H1 (cell line): ENCODE measurements at regions not wholly inside any gene's neighbourhood (a gene's known extent, or its start where the extent isn't known, plus 50 kb on each side); places are given as distances from the start of the nearest gene placed in this dataset.

Experiments used
- CTCF ChIA-PET: fragments of 300-600 bp; sonication (Branson Sonifier 250); formaldehyde crosslinking; loops from one replicate; lab custom pipeline; 2021; ENCODE audit not compliant: partially characterized antibody; lab: Charles Lee
- POLR2A ChIA-PET: fragments of 300-600 bp; sonication (Branson Sonifier 250); formaldehyde crosslinking; loops from one replicate; lab custom pipeline; 2021; ENCODE audit warnings: inconsistent platforms; ENCODE audit not compliant: partially characterized antibody; lab: Charles Lee
- DNase-seq, 2 experiments: peaks; one replicate each; pipeline versions ENCODE4 v3.0.0 to v3.0.0-alpha.2; 2010 to 2022; ENCODE audit warnings: low spot score in 2 of 2, low read depth in 1 of 2, mixed read lengths in 1 of 2
- FAIRE-seq: peaks from 2 replicates; lab custom pipeline; 2011; peaks lifted over from hg19 to GRCh38; lab: Jason Lieb, UNC
- H2AFZ ChIP-seq: 2 replicates; pipeline ENCODE4 v1.8.1; 2012; ENCODE audit warnings: low read length, inconsistent platforms
- H2AK5ac ChIP-seq: 2 replicates; pipeline ENCODE4 v1.6.1; 2013; ENCODE audit warnings: low read depth, low read length
- H2BK120ac ChIP-seq: replicated peaks from 2 replicates; pipeline ENCODE3; 2013; ENCODE audit warnings: low read depth, low read length, inconsistent platforms
- H2BK12ac ChIP-seq: 2 replicates; pipeline ENCODE4 v1.6.1; 2013; ENCODE audit warnings: low read depth, low read length
- H2BK15ac ChIP-seq: 2 replicates; pipeline ENCODE4 v1.6.1; 2013; ENCODE audit warnings: low read length
- H2BK20ac ChIP-seq: 2 replicates; pipeline ENCODE4 v1.6.1; 2013; ENCODE audit warnings: low read length
- H2BK5ac ChIP-seq: 2 replicates; pipeline ENCODE4 v1.6.1; 2013; ENCODE audit warnings: low read depth, low read length
- H3K14ac ChIP-seq: 2 replicates; pipeline ENCODE4 v1.6.1; 2013; ENCODE audit warnings: inconsistent platforms; ENCODE audit not compliant: insufficient read length
- H3K18ac ChIP-seq: 2 replicates; pipeline ENCODE4 v1.6.1; 2013; ENCODE audit warnings: low read length; ENCODE audit errors: extremely low read depth
- H3K23ac ChIP-seq: 2 replicates; pipeline ENCODE4 v1.6.1; 2013; ENCODE audit warnings: inconsistent platforms; ENCODE audit not compliant: insufficient read length
- H3K23me2 ChIP-seq: 2 replicates; pipeline ENCODE4 v1.6.1; 2013; ENCODE audit warnings: low read depth, low read length
- H3K27ac ChIP-seq: 2 replicates; pipeline ENCODE4 v1.6.1; 2011; ENCODE audit warnings: low read depth, low read length, inconsistent platforms
- H3K27me3 ChIP-seq, 4 experiments: replicated peaks in 1 of 4; 1 replicate in 1 of 4; 2 replicates in 3 of 4; pipeline versions ENCODE4 v1.6.1 to v1.8.1; 2011 to 2013; ENCODE audit warnings: low read length in 3 of 4, mild to moderate bottlenecking in 3 of 4, inconsistent platforms in 2 of 4, mixed read lengths in 2 of 4, moderate library complexity in 1 of 4; ENCODE audit not compliant: control insufficient read depth in 3 of 4, insufficient read depth in 3 of 4; ENCODE audit errors: extremely low read depth in 1 of 4
- H3K36me3 ChIP-seq, 4 experiments: 2 replicates each; pipeline versions ENCODE4 v1.6.1 to v1.8.1; 2011 to 2013; ENCODE audit warnings: mild to moderate bottlenecking in 4 of 4, low read length in 3 of 4, moderate library complexity in 2 of 4, control low read depth in 1 of 4, inconsistent platforms in 1 of 4; ENCODE audit not compliant: insufficient read depth in 4 of 4, control insufficient read depth in 2 of 4
- H3K4ac ChIP-seq: replicated peaks from 2 replicates; pipeline ENCODE3; 2013; ENCODE audit warnings: low read length, low read depth, mixed read lengths, inconsistent platforms; ENCODE audit not compliant: insufficient read length
- H3K4me1 ChIP-seq, 4 experiments: replicated peaks in 1 of 4; 1 replicate in 1 of 4; 2 replicates in 3 of 4; pipeline versions ENCODE4 v1.6.1 to v1.8.1; 2011 to 2013; ENCODE audit warnings: low read length in 3 of 4, inconsistent platforms in 2 of 4, mixed read lengths in 1 of 4; ENCODE audit not compliant: insufficient read depth in 4 of 4, control insufficient read depth in 3 of 4
- H3K4me2 ChIP-seq, 2 experiments: 2 replicates each; pipeline versions ENCODE4 v1.6.1 to v1.8.1; 2011 to 2013; ENCODE audit warnings: low read depth in 2 of 2, low read length in 2 of 2, control low read depth in 1 of 2, inconsistent platforms in 1 of 2, mild to moderate bottlenecking in 1 of 2; ENCODE audit not compliant: insufficient read depth in 1 of 2
- H3K4me3 ChIP-seq, 4 experiments: fragments of 200-600, 300-600 bp in 1 of 4; sonication (generic), shearing (Covaris generic), sonication (Bioruptor Twin) in 1 of 4; 2 replicates each; pipeline versions ENCODE4 v1.5.1 to v1.8.1; 2011 to 2016; ENCODE audit warnings: low read length in 4 of 4, low read depth in 3 of 4, control low read depth in 2 of 4, inconsistent platforms in 2 of 4, mild to moderate bottlenecking in 2 of 4, mixed read lengths in 1 of 4, moderate library complexity in 1 of 4; ENCODE audit not compliant: insufficient read depth in 2 of 4; ENCODE audit errors: extremely low read depth in 1 of 4
- H3K56ac ChIP-seq: replicated peaks from 2 replicates; pipeline ENCODE3; 2013; ENCODE audit warnings: low read depth, mild to moderate bottlenecking, mixed read lengths, low read length, inconsistent platforms; ENCODE audit not compliant: insufficient read length
- H3K79me1 ChIP-seq: 2 replicates; pipeline ENCODE4 v1.6.1; 2013; ENCODE audit warnings: low read depth, low read length, control low read depth
- H3K79me2 ChIP-seq, 2 experiments: 2 replicates each; pipeline versions ENCODE4 v1.6.1 to v1.8.1; 2012 to 2013; ENCODE audit warnings: low read length in 2 of 2, mild to moderate bottlenecking in 2 of 2, inconsistent platforms in 1 of 2; ENCODE audit not compliant: insufficient read depth in 2 of 2, control insufficient read depth in 1 of 2
- H3K9ac ChIP-seq, 4 experiments: replicated peaks in 1 of 4; 1 replicate in 1 of 4; 2 replicates in 3 of 4; pipeline versions ENCODE4 v1.6.1 to v1.8.1; 2011 to 2013; ENCODE audit warnings: low read depth in 3 of 4, low read length in 3 of 4, control low read depth in 2 of 4, mild to moderate bottlenecking in 2 of 4, moderate library complexity in 2 of 4, inconsistent platforms in 1 of 4; ENCODE audit errors: extremely low read depth in 1 of 4
- H3K9me3 ChIP-seq, 2 experiments: 2 replicates each; pipeline versions ENCODE4 v1.6.1 to v1.8.1; 2012 to 2013; ENCODE audit warnings: mild to moderate bottlenecking in 2 of 2, moderate library complexity in 2 of 2, control low read depth in 1 of 2, inconsistent platforms in 1 of 2, low read depth in 1 of 2, low read length in 1 of 2, mixed read lengths in 1 of 2; ENCODE audit not compliant: insufficient read depth in 2 of 2
- H4K20me1 ChIP-seq, 2 experiments: replicated peaks in 1 of 2; 2 replicates each; pipeline versions ENCODE3 to v1.8.1; 2011 to 2013; ENCODE audit warnings: inconsistent platforms in 2 of 2, low read length in 2 of 2, mild to moderate bottlenecking in 1 of 2; ENCODE audit not compliant: insufficient read depth in 2 of 2, control insufficient read depth in 1 of 2
- H4K5ac ChIP-seq: 2 replicates; pipeline ENCODE4 v1.6.1; 2013; ENCODE audit warnings: low read length, low read depth, mixed read lengths, inconsistent platforms; ENCODE audit not compliant: insufficient read length
- H4K8ac ChIP-seq: 2 replicates; pipeline ENCODE4 v1.8.0; 2013; ENCODE audit warnings: mild to moderate bottlenecking, moderate library complexity, low read length, inconsistent platforms; ENCODE audit not compliant: insufficient read depth; ENCODE audit errors: extremely low read depth
- H4K91ac ChIP-seq: replicated peaks from 2 replicates; pipeline ENCODE3; 2013; ENCODE audit warnings: low read length, mixed read lengths, inconsistent platforms; ENCODE audit not compliant: insufficient read length
- ASH2L ChIP-seq: fragments of 200-600, 300-600 bp; sonication (generic); IDR thresholded peaks from one replicate; pipeline ENCODE4 v1.7.1; 2017; ENCODE audit warnings: low read length
- BRCA1 ChIP-seq: IDR thresholded peaks from 2 replicates; pipeline ENCODE4 v1.6.1; 2012; ENCODE audit warnings: low read depth, low read length, improper control_type of control experiment
- CBX5 ChIP-seq: fragments of 300-800, 300-1000 bp; sonication (generic); IDR thresholded peaks from 2 replicates; pipeline ENCODE4 v1.7.1; 2016; ENCODE audit warnings: antibody characterized with exemption, low read length, low read depth
- CHD1 ChIP-seq: IDR thresholded peaks from 2 replicates; pipeline ENCODE4 v1.6.1; 2012; ENCODE audit warnings: low read depth, low read length, improper control_type of control experiment
- HDAC6 ChIP-seq: IDR thresholded peaks from one replicate; pipeline ENCODE4 v1.7.1; 2012; ENCODE audit warnings: low read depth, mild to moderate bottlenecking, inconsistent platforms, low read length, moderate library complexity
- JUN ChIP-seq: IDR thresholded peaks from 2 replicates; pipeline ENCODE4 v1.6.1; 2011; ENCODE audit warnings: low read depth, mild to moderate bottlenecking, improper control_type of control experiment, low read length
- KDM5A ChIP-seq: fragments of 200-600 bp; IDR thresholded peaks from 2 replicates; pipeline ENCODE4 v1.7.1; 2012; ENCODE audit warnings: mild to moderate bottlenecking, low read length, inconsistent platforms, mixed read lengths
- RFX5 ChIP-seq: IDR thresholded peaks from 2 replicates; pipeline ENCODE4 v1.6.1; 2011; ENCODE audit warnings: low read depth, low read length, improper control_type of control experiment, borderline replicate concordance
- SAP30 ChIP-seq: fragments of 300-600 bp; sonication (generic); IDR thresholded peaks from 2 replicates; pipeline ENCODE4 v1.7.1; 2012; ENCODE audit warnings: low read length, moderate library complexity, mild to moderate bottlenecking, inconsistent platforms; ENCODE audit not compliant: insufficient read depth, insufficient replicate concordance
- SP4 ChIP-seq: IDR thresholded peaks from 2 replicates; pipeline ENCODE4 v1.6.1; 2012; ENCODE audit warnings: low read length, inconsistent platforms
- TAF7 ChIP-seq: optimal IDR thresholded peaks from 2 replicates; pipeline ENCODE3; 2011; ENCODE audit warnings: low read depth, mild to moderate bottlenecking, inconsistent platforms, low read length, moderate library complexity, borderline replicate concordance
- TCF12 ChIP-seq: IDR thresholded peaks from 2 replicates; pipeline ENCODE4 v1.6.1; 2011; ENCODE audit warnings: low read depth, mild to moderate bottlenecking, low read length
- ZNF274 ChIP-seq: IDR thresholded peaks from 2 replicates; pipeline ENCODE4 v1.7.0; 2012; ENCODE audit warnings: low read length, borderline replicate concordance; ENCODE audit errors: extremely low read depth
- WGBS, 2 experiments: shearing (Covaris generic) in 1 of 2; methylation state at CpG; one replicate each; pipeline versions ENCODE4 v1.1.6 to v1.1.7; 2013 to 2015; ENCODE audit warnings: low lambda C conversion rate in 2 of 2, mixed read lengths in 2 of 2, inconsistent platforms in 1 of 2, low coverage in 1 of 2, missing lambda C conversion rate in 1 of 2; ENCODE audit not compliant: insufficient replicate concordance in 2 of 2, insufficient coverage in 1 of 2, insufficient read length in 1 of 2; ENCODE audit errors: extremely low coverage in 1 of 2, missing lambda C conversion rate in 1 of 2; 5-methylcytosine and 5-hydroxymethylcytosine counted together
- TF ChIP-seq, protein P1 (sequence below): IDR thresholded peaks from 2 replicates; pipeline ENCODE4 v1.6.1; 2012; ENCODE audit warnings: low read length, inconsistent platforms

- FAIRE-seq, result no peak
- H3K79me2 ChIP-seq, result no peaks in the 10 kb centered on the region
- CTCF ChIA-PET, result interaction anchor here (1.6 kb wide), 1 partner anchor 139 kb away, joined by 4 read pairs; no protein-coding TSS in a partner anchor
- TF ChIP-seq RFX5 (no peak), BRCA1 (no peak), CBX5 (no peak), HDAC6 (no peak), TAF7 (no peak), SP4 (no peak), TCF12 (no peak), SAP30 (no peak), ASH2L (no peak), CHD1 (no peak), JUN (no peak), ZNF274 (no peak), KDM5A (no peak)
- TF ChIP-seq, protein P1, sequence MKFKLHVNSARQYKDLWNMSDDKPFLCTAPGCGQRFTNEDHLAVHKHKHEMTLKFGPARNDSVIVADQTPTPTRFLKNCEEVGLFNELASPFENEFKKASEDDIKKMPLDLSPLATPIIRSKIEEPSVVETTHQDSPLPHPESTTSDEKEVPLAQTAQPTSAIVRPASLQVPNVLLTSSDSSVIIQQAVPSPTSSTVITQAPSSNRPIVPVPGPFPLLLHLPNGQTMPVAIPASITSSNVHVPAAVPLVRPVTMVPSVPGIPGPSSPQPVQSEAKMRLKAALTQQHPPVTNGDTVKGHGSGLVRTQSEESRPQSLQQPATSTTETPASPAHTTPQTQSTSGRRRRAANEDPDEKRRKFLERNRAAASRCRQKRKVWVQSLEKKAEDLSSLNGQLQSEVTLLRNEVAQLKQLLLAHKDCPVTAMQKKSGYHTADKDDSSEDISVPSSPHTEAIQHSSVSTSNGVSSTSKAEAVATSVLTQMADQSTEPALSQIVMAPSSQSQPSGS, result no peak
These were observed 211.4 kb downstream of the MID1IP1 start for GRCh38 chrX:39012621-39013111.

More at GRCh38 chrX:39012621-39013111, 211.4 kb downstream of the MID1IP1 start:
- Histone ChIP-seq H3K4ac (no peak overlapping the region), H3K27ac (no peak overlapping the region), H3K4me1 (no peaks in the 10 kb centered on the region), H3K56ac (no peak overlapping the region), H3K23me2 (no peaks in the 10 kb centered on the region), H3K79me1 (no peaks in the 10 kb centered on the region), H2BK15ac (no peak overlapping the region), H3K14ac (no peak overlapping the region), H2BK5ac (no peak overlapping the region), H3K36me3 (no peaks in the 10 kb centered on the region), H2BK12ac (no peak overlapping the region), H3K27me3 (no peaks in the 10 kb centered on the region), H4K20me1 (no peaks in the 10 kb centered on the region), H3K9ac (no peak overlapping the region), H3K9me3 (no peaks in the 10 kb centered on the region), H4K8ac (no peak overlapping the region), H3K4me3 (no peak overlapping the region), H3K4me2 (no peak overlapping the region), H4K91ac (no peak overlapping the region), H2BK120ac (no peak overlapping the region), H2BK20ac (no peak overlapping the region), H4K5ac (no peak overlapping the region), H3K18ac (no peak overlapping the region), H3K23ac (no peak overlapping the region), H2AK5ac (no peak overlapping the region), H2AFZ (no peak overlapping the region)
- WGBS, 2 experiments, result 89% methylated on average over 4 of the region's 4 CpGs; no CpG with 5 or more reads in 1 of the 2 experiments
- DNase-seq, result no peak
- POLR2A ChIA-PET, result no interaction called here
